Right renal pelvis (tissue), 4 donors: ENCODE measurements at regions not wholly inside any gene's neighbourhood (a gene's known extent, or its start where the extent isn't known, plus 50 kb on each side); places are given as distances from the start of the nearest gene placed in this dataset.

Experiments
- DNase-seq, 4 donors: peaks; one replicate each; pipeline ENCODE4 v3.0.0-alpha.2; 2013; ENCODE audit warnings: low read depth in 4 of 4, low spot score in 3 of 4, missing footprints in 1 of 4

GRCh38 chr1:73775896-73776295 is 422.1 kb downstream of the LRRIQ3 start:
- DNase-seq: no peak

GRCh38 chr1:73772941-73773340 is 425.0 kb downstream of the LRRIQ3 start:
- DNase-seq: no peak

DNA sequence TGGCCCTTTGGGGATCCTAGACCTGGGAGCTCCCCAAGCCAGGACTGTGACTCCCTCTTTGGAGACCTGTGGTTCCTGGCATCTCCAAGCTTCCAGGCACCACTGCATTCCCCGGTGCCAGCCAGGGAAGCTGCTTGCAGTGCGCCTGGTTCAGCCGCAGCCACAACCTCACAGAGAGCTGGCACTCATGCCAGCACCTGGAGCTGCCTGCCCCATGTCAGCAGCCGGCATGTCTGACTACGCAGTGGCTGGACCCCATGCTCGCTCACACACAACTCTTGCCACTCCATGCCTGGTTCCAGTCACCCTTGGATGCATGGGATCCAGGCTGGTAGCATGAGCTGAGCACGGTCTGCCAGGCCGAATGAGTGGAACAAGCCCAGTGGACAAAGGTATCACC is 426.6 kb downstream of the LRRIQ3 start:
- DNase-seq: no peak

GRCh38 chr1:73770109-73770905 is 427.7 kb downstream of the LRRIQ3 start:
- no peak for DNase-seq

DNA sequence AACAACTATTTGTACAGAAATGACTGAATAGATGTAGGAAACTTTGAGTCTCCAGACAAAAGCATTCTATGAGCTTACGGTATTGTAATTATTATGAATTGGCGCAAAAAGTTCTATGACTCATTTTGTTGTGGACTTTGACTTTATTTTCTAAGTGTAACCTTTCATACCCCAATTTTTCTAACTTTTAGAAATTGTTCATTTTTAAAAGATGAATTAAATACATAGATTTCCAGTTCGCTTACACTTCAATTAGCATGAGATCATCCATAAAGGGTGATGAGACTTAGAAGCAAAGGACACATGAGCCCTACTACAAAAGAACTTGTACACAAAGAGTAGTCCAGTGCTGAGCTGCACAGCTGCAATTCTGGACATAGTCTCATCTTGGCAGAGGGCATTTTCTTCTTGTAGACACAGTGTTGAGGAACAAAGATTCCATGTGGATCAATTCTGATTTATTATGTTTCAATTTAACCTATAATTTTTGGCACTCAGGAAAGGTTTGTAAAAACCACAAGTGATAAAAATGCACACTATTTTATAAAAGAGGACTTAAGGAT is 431.1 kb downstream of the LRRIQ3 start:
- DNase-seq: no peak

DNA sequence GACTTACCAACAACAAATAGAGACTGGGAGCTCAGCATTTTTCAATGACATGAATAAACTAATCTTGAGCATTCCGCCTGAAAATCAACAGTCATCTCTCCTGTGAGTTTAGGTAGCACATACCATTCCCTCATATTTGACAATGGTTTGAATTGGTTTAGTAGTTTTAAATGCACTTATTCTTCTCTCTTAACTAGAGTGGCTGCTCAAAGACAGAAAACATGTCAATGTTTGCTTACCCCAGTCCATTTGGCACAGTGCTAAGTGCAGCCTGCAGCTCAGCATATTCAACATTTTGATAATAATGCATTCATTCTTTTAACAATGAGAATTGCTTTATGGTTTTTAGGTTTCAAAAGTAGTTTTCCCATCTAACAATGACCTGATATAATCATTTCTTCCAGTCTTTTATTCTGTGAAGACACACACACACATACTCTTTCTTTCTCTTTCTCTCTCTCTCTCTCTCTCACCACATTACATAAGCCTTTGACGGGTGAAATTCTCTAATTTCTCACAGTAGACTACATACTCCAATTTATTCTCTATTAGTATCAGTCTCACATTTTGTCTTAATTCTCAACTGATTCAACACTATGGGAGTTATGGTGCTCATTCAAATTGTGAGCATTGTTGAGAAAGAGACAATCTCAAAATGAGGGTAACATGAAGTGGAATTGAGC is 432.3 kb downstream of the LRRIQ3 start:
- DNase-seq: no peak

- no peak for DNase-seq
These were observed 436.4 kb downstream of the LRRIQ3 start for GRCh38 chr1:73761559-73761958.

DNA sequence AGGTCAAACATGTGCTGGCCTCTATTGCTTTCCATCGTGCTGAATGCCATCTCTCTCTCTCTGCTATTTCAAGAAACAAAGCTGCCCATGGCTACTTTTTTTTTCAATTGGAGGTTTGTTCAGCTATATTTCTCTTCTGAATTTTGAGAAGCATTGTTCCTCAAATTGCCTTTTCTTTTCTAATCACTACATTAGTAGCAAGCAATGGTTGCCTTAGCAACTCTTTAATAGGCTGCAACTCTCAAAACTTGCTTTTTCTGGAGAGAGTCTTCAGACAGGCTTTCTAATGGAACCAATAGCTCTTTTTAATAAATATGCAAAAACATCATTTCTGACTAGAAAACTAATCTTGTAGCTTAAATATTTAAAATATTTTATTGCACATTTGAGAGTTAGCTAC is 439.0 kb downstream of the LRRIQ3 start:
- no peak for DNase-seq

DNA sequence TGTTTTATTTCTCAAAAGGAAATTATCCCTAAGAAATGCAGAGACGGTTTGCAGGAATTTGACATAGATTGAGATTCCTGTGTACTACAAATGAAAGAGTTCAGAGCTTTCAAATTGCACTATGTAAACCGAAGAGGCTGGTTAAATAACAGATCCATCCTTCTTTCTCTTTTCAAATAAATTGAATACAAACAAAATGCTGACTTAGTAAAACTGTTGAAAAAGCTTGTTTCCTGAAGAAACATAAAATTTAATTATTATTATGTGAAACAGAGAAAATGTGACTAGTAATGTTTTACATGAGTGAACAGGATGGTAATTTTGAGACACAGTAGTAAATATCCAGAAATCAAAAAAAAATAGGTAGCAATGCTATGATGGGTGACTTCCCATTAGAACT is 441.2 kb downstream of the LRRIQ3 start:
- no peak for DNase-seq

DNA sequence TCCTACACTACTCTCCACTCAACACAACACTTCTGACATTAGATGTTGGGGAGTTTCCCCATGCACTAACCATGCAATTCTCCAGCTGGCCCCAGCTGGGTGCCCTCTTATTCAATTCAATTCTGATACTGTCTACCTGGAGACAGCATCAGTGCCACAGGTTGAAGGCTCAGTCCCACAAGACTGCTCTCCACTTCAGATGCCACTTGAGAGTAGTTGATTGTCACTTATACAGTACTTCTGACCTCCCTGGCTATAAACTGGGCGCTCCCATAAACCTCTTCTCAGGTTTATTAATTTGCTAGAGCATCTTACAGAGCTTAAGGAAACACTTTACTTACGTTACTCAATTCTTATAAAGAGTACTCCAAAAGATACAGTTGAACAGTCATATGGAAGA is 442.3 kb downstream of the LRRIQ3 start:
- no peak for DNase-seq

DNA sequence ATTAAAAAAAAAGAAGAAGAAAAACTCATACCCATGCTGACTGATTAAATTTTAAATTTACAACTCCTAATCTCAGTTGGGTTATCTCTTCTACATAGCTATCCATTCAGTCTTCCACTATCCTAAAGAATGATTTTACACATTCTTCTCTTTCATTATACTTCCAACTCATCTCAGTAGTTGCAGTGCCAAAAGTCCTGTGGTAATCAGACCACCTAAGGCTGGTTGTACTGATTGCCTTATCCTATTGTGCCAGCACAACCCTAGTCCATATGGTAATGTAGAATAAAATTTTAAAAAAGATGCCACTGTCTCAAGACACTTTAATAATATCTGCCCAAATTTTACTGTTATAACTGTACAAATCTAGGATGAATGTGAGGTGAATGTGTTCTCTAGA is 448.0 kb downstream of the LRRIQ3 start:
- no peak for DNase-seq

DNA sequence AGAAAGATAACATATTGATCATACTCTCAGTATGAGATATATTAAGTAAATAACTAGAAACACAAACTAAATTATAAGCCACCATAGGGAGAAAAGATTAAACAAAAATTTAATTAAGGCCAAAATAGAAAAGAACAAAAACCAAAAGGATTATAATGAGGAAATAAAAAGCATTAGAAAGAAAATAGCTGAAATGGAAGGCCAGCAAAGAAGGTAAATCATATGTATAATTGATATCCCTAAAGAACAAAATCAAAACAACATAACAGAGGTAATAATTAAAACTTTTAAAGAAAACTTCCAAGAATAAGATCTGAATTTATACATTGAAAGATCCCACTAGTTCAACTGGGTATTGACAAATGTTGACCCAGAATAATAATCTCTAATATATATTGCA is 453.0 kb downstream of the LRRIQ3 start:
- DNase-seq: no peak

- no peak for DNase-seq
These were observed 461.9 kb downstream of the LRRIQ3 start for GRCh38 chr1:73736125-73736524.

GRCh38 chr1:73727036-73727435 is 470.9 kb downstream of the LRRIQ3 start:
- no peak for DNase-seq

DNA sequence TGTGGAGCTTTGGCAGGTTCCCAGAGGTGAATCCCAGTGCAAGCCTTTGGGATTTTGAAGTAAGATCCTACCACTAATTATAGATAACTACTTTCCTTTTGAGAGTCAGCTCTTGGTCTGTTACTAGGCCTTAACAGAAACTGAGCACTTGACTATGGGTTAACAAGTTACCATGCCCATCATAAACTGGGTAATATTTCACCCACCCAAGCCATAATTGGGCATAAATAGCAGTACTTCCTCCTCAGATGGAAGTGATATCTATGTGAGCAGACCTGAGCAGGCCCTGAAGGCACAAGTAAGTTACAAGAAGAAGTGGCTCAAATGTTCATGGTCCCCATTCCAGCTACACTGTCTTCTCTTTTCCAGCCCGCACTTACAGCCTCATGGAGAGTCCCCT is 475.9 kb downstream of the LRRIQ3 start:
- DNase-seq: no peak

GRCh38 chr1:73717976-73718375 is 480.0 kb downstream of the LRRIQ3 start:
- no peak for DNase-seq

DNA sequence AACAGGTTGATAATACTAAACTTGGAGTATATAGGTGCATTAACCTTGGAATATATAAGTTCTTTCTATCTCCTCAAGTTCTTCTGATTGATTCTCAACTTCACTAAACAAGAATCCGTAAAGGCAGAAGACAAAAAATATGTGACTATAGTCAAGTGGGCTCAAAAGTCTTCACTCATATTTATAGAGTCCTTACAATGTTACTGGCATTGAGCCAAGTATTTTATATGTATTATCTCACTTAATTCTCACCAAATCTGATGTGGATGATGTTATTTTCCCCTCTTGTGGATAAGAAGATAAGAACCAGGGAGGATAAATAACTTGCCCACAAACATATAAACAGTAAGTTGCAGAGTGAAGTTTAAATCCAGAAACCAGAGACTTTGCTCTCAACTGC is 486.9 kb downstream of the LRRIQ3 start:
- DNase-seq: no peak

- DNase-seq: no peak
These were observed 496.1 kb downstream of the LRRIQ3 start for GRCh38 chr1:73701826-73702225.

GRCh38 chr1:73676186-73676585 is 521.8 kb downstream of the LRRIQ3 start:
- DNase-seq: no peak

DNA sequence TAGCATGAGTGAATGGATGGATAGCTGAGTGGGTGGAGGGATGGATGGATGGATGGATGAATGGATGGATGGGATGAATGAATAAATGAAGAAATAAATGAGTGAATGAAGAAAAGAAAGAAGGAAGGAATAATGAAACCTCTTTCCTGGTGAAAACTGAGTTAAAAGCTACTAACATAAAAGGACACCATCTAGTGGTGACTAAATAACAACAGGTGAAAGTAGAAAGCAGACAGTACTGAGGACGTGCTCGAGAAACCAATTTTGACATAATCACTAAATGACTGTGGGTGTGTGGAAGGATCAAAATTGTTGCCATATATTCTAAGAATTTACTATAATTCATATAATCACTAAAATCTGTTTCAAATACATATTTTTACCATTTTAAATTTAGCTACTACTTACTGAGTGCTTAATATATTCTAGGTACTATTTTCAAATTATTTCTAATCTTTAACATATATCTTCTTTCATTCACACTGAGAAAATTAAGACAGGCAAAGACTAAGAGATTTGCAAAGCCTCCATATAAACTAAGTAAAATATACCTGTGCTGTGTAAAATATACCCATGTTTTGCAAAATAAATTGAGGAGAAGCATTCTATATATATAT is 522.9 kb downstream of the LRRIQ3 start:
- DNase-seq: no peak

GRCh38 chr1:73673971-73674370 is 524.0 kb downstream of the LRRIQ3 start:
- no peak for DNase-seq

GRCh38 chr1:73671530-73671929 is 526.4 kb downstream of the LRRIQ3 start:
- DNase-seq: no peak
